HCT116 (cell line): ENCODE measurements at regions not wholly inside any gene's neighbourhood (a gene's known extent, or its start where the extent isn't known, plus 50 kb on each side); places are given as distances from the start of the nearest gene placed in this dataset.

Source experiments
- ATAC-seq: fragments of 200-7000 bp; cut with Tn5 transposase; 2 replicates; pipeline ENCODE4 v1.9.1; 2020; ENCODE audit warnings: mild to moderate bottlenecking, moderate library complexity
- BruUV-seq: library from RNA; stranded (reverse); fragments of 400-500 nt; replicated peaks from 2 replicates; lab custom pipeline; 2021; lab: Mats Ljungman, UMichigan
- CTCF ChIA-PET: fragments of 300-600 bp; sonication (Branson Sonifier 250); formaldehyde crosslinking; loops from one replicate; lab custom pipeline; 2021; ENCODE audit warnings: antibody characterized with exemption; lab: Charles Lee
- POLR2A ChIA-PET: fragments of 300-600, 350-600 bp; sonication (Branson Sonifier 250); formaldehyde crosslinking; loops from one replicate; lab custom pipeline; 2021; ENCODE audit warnings: antibody characterized with exemption; lab: Charles Lee
- RAD21 ChIA-PET, 2 experiments: fragments of 300-600 bp; sonication (Branson Sonifier 250); formaldehyde crosslinking; loops; one replicate each; lab custom pipeline; 2023; ENCODE audit warnings: low total read pairs in 2 of 2; ENCODE audit not compliant: uncharacterized antibody in 2 of 2, unreplicated experiment in 2 of 2, low non-redundant PET in 1 of 2; lab: Charles Lee
- DNase-seq: peaks from one replicate; pipeline ENCODE4 v3.0.0-alpha.2; 2010; ENCODE audit warnings: low read depth, low spot score
- H2AFZ ChIP-seq: fragments of 200-600 bp; shearing (Covaris generic), sonication (generic); 2 replicates; pipeline ENCODE4 v1.6.1; 2017; ENCODE audit warnings: low read depth, mixed run types, mixed read lengths, antibody characterized with exemption, low read length; ENCODE audit not compliant: poor library complexity, severe bottlenecking
- H3K27ac ChIP-seq: 2 replicates; pipeline ENCODE4 v1.5.1; 2012; ENCODE audit warnings: low read depth, low read length
- H3K27me3 ChIP-seq: fragments of 200-600 bp; sonication (generic); 2 replicates; pipeline ENCODE4 v1.6.1; 2016; ENCODE audit warnings: mixed run types, low read length, mixed read lengths; ENCODE audit not compliant: insufficient read depth
- H3K36me3 ChIP-seq, 2 experiments: fragments of 200-500 bp in 1 of 2; fragments of 200-600 bp in 1 of 2; sonication (Bioruptor generic) in 1 of 2; sonication (generic) in 1 of 2; 2 replicates each; pipeline versions ENCODE4 v1.5.1 to v1.6.1; 2014 to 2016; ENCODE audit warnings: low read length in 2 of 2, inconsistent platforms in 1 of 2, mixed read lengths in 1 of 2, mixed run types in 1 of 2; ENCODE audit not compliant: insufficient read depth in 2 of 2, control insufficient read depth in 1 of 2
- H3K4me1 ChIP-seq, 2 experiments: fragments of 200-600 bp in 1 of 2; sonication (generic) in 1 of 2; 2 replicates each; pipeline versions ENCODE4 v1.5.1 to v1.6.1; 2012 to 2017; ENCODE audit warnings: low read length in 2 of 2, inconsistent platforms in 1 of 2, mild to moderate bottlenecking in 1 of 2, mixed read lengths in 1 of 2, mixed run types in 1 of 2, moderate library complexity in 1 of 2; ENCODE audit not compliant: insufficient read depth in 2 of 2, control insufficient read depth in 1 of 2
- H3K4me2 ChIP-seq: fragments of 200-600 bp; sonication (generic); 2 replicates; pipeline ENCODE4 v1.6.1; 2017; ENCODE audit warnings: mixed run types, low read length, mixed read lengths
- H3K4me3 ChIP-seq, 2 experiments: fragments of 200-600 bp in 1 of 2; sonication (generic) in 1 of 2; replicated peaks in 1 of 2; 2 replicates each; pipeline ENCODE4 v1.5.1; 2011 to 2016; ENCODE audit warnings: low read length in 2 of 2, control low read depth in 1 of 2, low read depth in 1 of 2, mild to moderate bottlenecking in 1 of 2, mixed read lengths in 1 of 2, mixed run types in 1 of 2
- H3K79me2 ChIP-seq: fragments of 200-600 bp; sonication (generic); 2 replicates; pipeline ENCODE4 v1.6.1; 2017; ENCODE audit warnings: mild to moderate bottlenecking, mixed run types, low read length, moderate library complexity, mixed read lengths; ENCODE audit not compliant: insufficient read depth
- H3K9ac ChIP-seq: fragments of 200-600 bp; sonication (generic); 2 replicates; pipeline ENCODE4 v1.6.1; 2016; ENCODE audit warnings: low read length, mixed read lengths
- H3K9me2 ChIP-seq: fragments of 200-600 bp; sonication (generic), shearing (Covaris generic); 2 replicates; pipeline ENCODE4 v1.6.1; 2017; ENCODE audit warnings: mixed run types, mild to moderate bottlenecking, moderate library complexity; ENCODE audit not compliant: insufficient read depth
- H3K9me3 ChIP-seq, 2 experiments: fragments of 200-500 bp in 1 of 2; fragments of 200-600 bp in 1 of 2; sonication (Bioruptor generic) in 1 of 2; sonication (generic) in 1 of 2; 2 replicates each; pipeline ENCODE4 v1.6.1; 2014 to 2017; ENCODE audit warnings: low read length in 2 of 2, mixed read lengths in 2 of 2, inconsistent platforms in 1 of 2, low read depth in 1 of 2, mild to moderate bottlenecking in 1 of 2, mixed run types in 1 of 2, moderate library complexity in 1 of 2; ENCODE audit not compliant: control insufficient read depth in 1 of 2, insufficient read depth in 1 of 2
- H4K20me1 ChIP-seq: fragments of 200-600 bp; sonication (generic), shearing (Covaris generic); 2 replicates; pipeline ENCODE4 v1.6.1; 2017; ENCODE audit warnings: mixed run types, mild to moderate bottlenecking, moderate library complexity; ENCODE audit not compliant: insufficient read depth
- EGR1 ChIP-seq: IDR thresholded peaks from 2 replicates; pipeline ENCODE4 v1.6.1; 2012; ENCODE audit warnings: low read depth
- ELF1 ChIP-seq: IDR thresholded peaks from 2 replicates; pipeline ENCODE4 v1.6.1; 2012; ENCODE audit warnings: low read depth, borderline replicate concordance
- EZH2 ChIP-seq: fragments of 200-600 bp; sonication (generic); IDR thresholded peaks from 2 replicates; pipeline ENCODE4 v1.6.1; 2017; ENCODE audit warnings: antibody characterized with exemption, mixed run types
- FOSL1 ChIP-seq: IDR thresholded peaks from 2 replicates; pipeline ENCODE4 v1.6.1; 2012; ENCODE audit warnings: low read depth
- JUND ChIP-seq: IDR thresholded peaks from 2 replicates; pipeline ENCODE4 v1.6.1; 2012
- POLR2A ChIP-seq: IDR thresholded peaks from 2 replicates; pipeline ENCODE4 v1.7.0; 2011; ENCODE audit warnings: borderline replicate concordance; ENCODE audit not compliant: insufficient read depth, insufficient read length; ENCODE audit errors: extremely low read depth
- SIN3A ChIP-seq: IDR thresholded peaks from 2 replicates; pipeline ENCODE4 v1.6.1; 2012; ENCODE audit warnings: low read depth
- ZFX ChIP-seq: fragments of 450-650 bp; IDR thresholded peaks from 2 replicates; pipeline ENCODE4 v1.6.1; 2017
- intact Hi-C: fragments of 100-400 bp; cut with micrococcal nuclease; formaldehyde crosslinking; loops from 2 replicates; pipeline ENCODE4 v1.10.0; 2022
- TF ChIP-seq, protein P1 (sequence below): IDR thresholded peaks from 2 replicates; pipeline ENCODE4 v1.6.1; 2011; ENCODE audit warnings: mild to moderate bottlenecking, low read length, moderate library complexity; ENCODE audit not compliant: insufficient replicate concordance; ENCODE audit errors: extremely low read depth
- TF ChIP-seq, protein P2 (sequence below): IDR thresholded peaks from 2 replicates; pipeline ENCODE4 v1.6.1; 2012

DNA sequence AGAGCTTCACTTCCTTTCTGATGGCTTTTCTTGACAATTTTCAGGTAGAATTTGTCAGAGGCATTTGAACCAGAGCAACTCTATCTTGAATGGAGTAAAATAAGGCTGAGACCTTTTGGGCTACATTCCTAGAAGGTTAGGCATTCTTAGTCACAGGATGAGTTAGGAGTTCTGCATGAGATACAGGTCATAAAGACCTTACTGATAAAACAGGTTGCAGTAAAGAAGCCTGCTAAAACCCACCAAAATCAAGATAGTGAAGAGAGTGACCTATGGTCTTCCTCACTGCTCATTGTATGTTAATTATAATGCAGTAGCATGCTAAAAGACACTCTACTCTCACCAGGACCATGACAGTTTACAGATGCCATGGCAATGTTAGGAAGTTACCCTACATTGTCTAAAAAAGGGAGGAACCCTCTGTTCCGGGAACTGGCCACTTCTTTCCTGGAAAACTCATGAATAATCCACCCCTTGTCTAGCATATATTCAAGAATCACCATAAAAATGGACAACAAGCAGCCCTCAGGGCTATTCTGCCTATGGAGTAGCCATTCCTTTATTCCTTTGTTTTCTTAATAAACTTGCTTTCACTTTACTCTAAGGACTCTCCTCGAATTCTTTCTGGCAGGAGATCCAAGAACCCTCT, 1519.7 kb upstream of the TENM4 start:
- Histone ChIP-seq H3K27me3 (no peaks in the 10 kb centered on the region), H3K9me3 (peaks cover 8 to 9% of the 10 kb centered on the region in 2 experiments; a peak in 2 of 4 replicates), H3K4me2 (no peak overlapping the region), H3K9me2 (no peaks in the 10 kb centered on the region), H3K79me2 (no peaks in the 10 kb centered on the region), H4K20me1 (no peaks in the 10 kb centered on the region), H3K4me3 (no peak overlapping the region), H3K4me1 (no peaks in the 10 kb centered on the region), H3K9ac (no peak overlapping the region), H3K27ac (no peak overlapping the region), H3K36me3 (no peaks in the 10 kb centered on the region), H2AFZ (no peak overlapping the region)
- TF ChIP-seq ELF1 (no peak), POLR2A (no peak), SIN3A (no peak), FOSL1 (no peak), JUND (no peak), EGR1 (no peak), EZH2 (no peak), ZFX (no peak)
- TF ChIP-seq, protein P1, sequence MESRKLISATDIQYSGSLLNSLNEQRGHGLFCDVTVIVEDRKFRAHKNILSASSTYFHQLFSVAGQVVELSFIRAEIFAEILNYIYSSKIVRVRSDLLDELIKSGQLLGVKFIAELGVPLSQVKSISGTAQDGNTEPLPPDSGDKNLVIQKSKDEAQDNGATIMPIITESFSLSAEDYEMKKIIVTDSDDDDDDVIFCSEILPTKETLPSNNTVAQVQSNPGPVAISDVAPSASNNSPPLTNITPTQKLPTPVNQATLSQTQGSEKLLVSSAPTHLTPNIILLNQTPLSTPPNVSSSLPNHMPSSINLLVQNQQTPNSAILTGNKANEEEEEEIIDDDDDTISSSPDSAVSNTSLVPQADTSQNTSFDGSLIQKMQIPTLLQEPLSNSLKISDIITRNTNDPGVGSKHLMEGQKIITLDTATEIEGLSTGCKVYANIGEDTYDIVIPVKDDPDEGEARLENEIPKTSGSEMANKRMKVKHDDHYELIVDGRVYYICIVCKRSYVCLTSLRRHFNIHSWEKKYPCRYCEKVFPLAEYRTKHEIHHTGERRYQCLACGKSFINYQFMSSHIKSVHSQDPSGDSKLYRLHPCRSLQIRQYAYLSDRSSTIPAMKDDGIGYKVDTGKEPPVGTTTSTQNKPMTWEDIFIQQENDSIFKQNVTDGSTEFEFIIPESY: no peak
- TF ChIP-seq, protein P2, sequence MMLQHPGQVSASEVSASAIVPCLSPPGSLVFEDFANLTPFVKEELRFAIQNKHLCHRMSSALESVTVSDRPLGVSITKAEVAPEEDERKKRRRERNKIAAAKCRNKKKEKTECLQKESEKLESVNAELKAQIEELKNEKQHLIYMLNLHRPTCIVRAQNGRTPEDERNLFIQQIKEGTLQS: no peak
- ChIA-PET POLR2A (no interaction called here), CTCF (no interaction called here), RAD21 (no interaction called here)
- ATAC-seq: no peak
- no TSS peak for BruUV-seq
- intact Hi-C loops: no loop called here
- no peak for DNase-seq
